HG02870 (cell line): ENCODE measurements at regions not wholly inside any gene's neighbourhood (a gene's known extent, or its start where the extent isn't known, plus 50 kb on each side); places are given as distances from the start of the nearest gene placed in this dataset.

ENCODE experiments used
- ATAC-seq: cut with Tn5 transposase; IDR thresholded peaks from one replicate; pipeline ENCODE4 v1.9.1; 2021; ENCODE audit warnings: mild to moderate bottlenecking, moderate library complexity; ENCODE audit not compliant: unreplicated experiment

GRCh38 chr4:65880594-65880993 is 210.3 kb upstream of the EPHA5 start:
- no peak for ATAC-seq

- ATAC-seq: no peak
Measured at GRCh38 chr4:65868096-65868824, 198.0 kb upstream of the EPHA5 start.

- no peak for ATAC-seq
Measured at GRCh38 chr4:65865489-65865888, 195.2 kb upstream of the EPHA5 start.

GRCh38 chr4:65861993-65862392 is 191.7 kb upstream of the EPHA5 start:
- no peak for ATAC-seq

GRCh38 chr4:65845199-65845773 is 175.0 kb upstream of the EPHA5 start:
- ATAC-seq: no peak

GRCh38 chr4:65839164-65839931 is 169.1 kb upstream of the EPHA5 start:
- ATAC-seq: no peak

GRCh38 chr4:65834707-65835106 is 164.4 kb upstream of the EPHA5 start:
- ATAC-seq: no peak

- no peak for ATAC-seq
Measured at GRCh38 chr4:65831828-65832227, 161.5 kb upstream of the EPHA5 start.

GRCh38 chr4:65825116-65825753 is 154.9 kb upstream of the EPHA5 start:
- ATAC-seq: no peak

- no peak for ATAC-seq
Measured at GRCh38 chr4:65819192-65819591, 148.9 kb upstream of the EPHA5 start.

GRCh38 chr4:65805936-65806335 is 135.6 kb upstream of the EPHA5 start:
- ATAC-seq: no peak

- no peak for ATAC-seq
Measured at GRCh38 chr4:65799513-65799912, 129.2 kb upstream of the EPHA5 start.

GRCh38 chr4:65798498-65799127 is 128.3 kb upstream of the EPHA5 start:
- no peak for ATAC-seq

- ATAC-seq: no peak
Measured at GRCh38 chr4:65791812-65792308, 121.6 kb upstream of the EPHA5 start.

- ATAC-seq: no peak
Measured at GRCh38 chr4:65791111-65791811, 121.0 kb upstream of the EPHA5 start.

GRCh38 chr4:65789805-65790204 is 119.5 kb upstream of the EPHA5 start:
- no peak for ATAC-seq

- no peak for ATAC-seq
Measured at GRCh38 chr4:65789341-65789740, 119.1 kb upstream of the EPHA5 start.

- ATAC-seq: no peak
Measured at GRCh38 chr4:65777270-65777669, 107.0 kb upstream of the EPHA5 start.

GRCh38 chr4:65773636-65774035 is 103.3 kb upstream of the EPHA5 start:
- no peak for ATAC-seq

- no peak for ATAC-seq
Measured at GRCh38 chr4:65747386-65747785, 77.1 kb upstream of the EPHA5 start.
